ENCODE measurements at regions not wholly inside any gene's neighbourhood (a gene's known extent, or its start where the extent isn't known, plus 50 kb on each side); places are given as distances from the start of the nearest gene placed in this dataset.

- Histone ChIP-seq H3K4me1 (ENCODE audit: insufficient read depth, low read length) (no peaks in the 10 kb centered on the region), H3F3A (ENCODE audit: low read length, unreplicated experiment) (no peaks in the 10 kb centered on the region), H2AFZ (ENCODE audit: low read length) (no peak overlapping the region), H3K27me3 (ENCODE audit: low read length) (no peaks in the 10 kb centered on the region), H3K36me3 (ENCODE audit: low read depth, low read length) (no peaks in the 10 kb centered on the region), H3K9me3 (ENCODE audit: low read length) (no peaks in the 10 kb centered on the region), H3K27ac (ENCODE audit: low read length) (no peak overlapping the region), H3K4me3 (ENCODE audit: low read length) (no peak overlapping the region), H3K9me2 (replicated peaks; ENCODE audit: low read length) (no peaks in the 10 kb centered on the region), H4K20me1 (ENCODE audit: low read length) (no peaks in the 10 kb centered on the region), H3K79me2 (ENCODE audit: low read length) (no peaks in the 10 kb centered on the region), H3K4me2 (ENCODE audit: low read length) (no peak overlapping the region), H3K9ac (ENCODE audit: low read length) (no peak overlapping the region)
- intact Hi-C loops (cut with micrococcal nuclease), result no loop called here
- CTCF ChIA-PET, result no interaction called here
- DNase-seq, result no peak
- POLR2A ChIA-PET (ENCODE audit: unreplicated experiment), result no interaction called here
- no peak for TF ChIP-seq EZH2phosphoT487 (IDR thresholded peaks at IDR 0.05; ENCODE audit: borderline replicate concordance, low read length)
- no peak for TF ChIP-seq CTCF (conservative IDR thresholded peaks at IDR 0.05; ENCODE audit: low read depth, low read length)
- TF ChIP-seq EZH2 (IDR thresholded peaks at IDR 0.05; ENCODE audit: low read length, unreplicated experiment), result no peak
- BruUV-seq (replicated peaks), result no TSS peak
- ATAC-seq, result no peak
These were observed 1138.5 kb downstream of the BRD1 start for GRCh38 chr22:48689206-48689605.

GRCh38 chr22:48688366-48688765, 1139.3 kb downstream of the BRD1 start:
- BruUV-seq (replicated peaks), result no TSS peak
- no peaks in the 10 kb centered on the region for H3K79me2 ChIP-seq (ENCODE audit: low read length)
- H3K27me3 ChIP-seq (ENCODE audit: low read length), result no peaks in the 10 kb centered on the region
- H3K9ac ChIP-seq (ENCODE audit: low read length), result no peak overlapping the region
- no peaks in the 10 kb centered on the region for H3K9me2 ChIP-seq (replicated peaks; ENCODE audit: low read length)
- intact Hi-C loops (cut with micrococcal nuclease), result no loop called here
- no peaks in the 10 kb centered on the region for H3K36me3 ChIP-seq (ENCODE audit: low read depth, low read length)
- DNase-seq (no peak), ATAC-seq (no peak)
- no peaks in the 10 kb centered on the region for H3K4me1 ChIP-seq (ENCODE audit: insufficient read depth, low read length)
- no peaks in the 10 kb centered on the region for H3F3A ChIP-seq (ENCODE audit: low read length, unreplicated experiment)
- H3K9me3 ChIP-seq (ENCODE audit: low read length), result no peaks in the 10 kb centered on the region
- H3K4me3 ChIP-seq (ENCODE audit: low read length), result no peak overlapping the region
- H2AFZ ChIP-seq (ENCODE audit: low read length), result no peak overlapping the region
- POLR2A ChIA-PET (ENCODE audit: unreplicated experiment), result no interaction called here
- H3K27ac ChIP-seq (ENCODE audit: low read length), result no peak overlapping the region
- no peaks in the 10 kb centered on the region for H4K20me1 ChIP-seq (ENCODE audit: low read length)
- TF ChIP-seq EZH2 (IDR thresholded peaks at IDR 0.05; ENCODE audit: low read length, unreplicated experiment) (no peak), EZH2phosphoT487 (IDR thresholded peaks at IDR 0.05; ENCODE audit: borderline replicate concordance, low read length) (no peak), CTCF (conservative IDR thresholded peaks at IDR 0.05; ENCODE audit: low read depth, low read length) (no peak)
- CTCF ChIA-PET, result no interaction called here
- H3K4me2 ChIP-seq (ENCODE audit: low read length), result no peak overlapping the region

- H3K79me2 ChIP-seq (ENCODE audit: low read length), result no peaks in the 10 kb centered on the region
- H3K9ac ChIP-seq (ENCODE audit: low read length), result no peak overlapping the region
- no peak for TF ChIP-seq EZH2phosphoT487 (IDR thresholded peaks at IDR 0.05; ENCODE audit: borderline replicate concordance, low read length)
- no peak for TF ChIP-seq CTCF (conservative IDR thresholded peaks at IDR 0.05; ENCODE audit: low read depth, low read length)
- no peak for TF ChIP-seq EZH2 (IDR thresholded peaks at IDR 0.05; ENCODE audit: low read length, unreplicated experiment)
- H3F3A ChIP-seq (ENCODE audit: low read length, unreplicated experiment), result no peaks in the 10 kb centered on the region
- POLR2A ChIA-PET (ENCODE audit: unreplicated experiment), result no interaction called here
- DNase-seq (no peak), ATAC-seq (no peak)
- no peak overlapping the region for H2AFZ ChIP-seq (ENCODE audit: low read length)
- H3K4me3 ChIP-seq (ENCODE audit: low read length), result no peak overlapping the region
- no peaks in the 10 kb centered on the region for H3K36me3 ChIP-seq (ENCODE audit: low read depth, low read length)
- no peaks in the 10 kb centered on the region for H3K27me3 ChIP-seq (ENCODE audit: low read length)
- H3K9me2 ChIP-seq (replicated peaks; ENCODE audit: low read length), result no peaks in the 10 kb centered on the region
- no peak overlapping the region for H3K4me2 ChIP-seq (ENCODE audit: low read length)
- H4K20me1 ChIP-seq (ENCODE audit: low read length), result no peaks in the 10 kb centered on the region
- H3K27ac ChIP-seq (ENCODE audit: low read length), result no peak overlapping the region
- no peaks in the 10 kb centered on the region for H3K9me3 ChIP-seq (ENCODE audit: low read length)
- CTCF ChIA-PET, result no interaction called here
- BruUV-seq (replicated peaks), result no TSS peak
- intact Hi-C loops (cut with micrococcal nuclease), result no loop called here
- no peaks in the 10 kb centered on the region for H3K4me1 ChIP-seq (ENCODE audit: insufficient read depth, low read length)
These were observed 1140.1 kb downstream of the BRD1 start for GRCh38 chr22:48687606-48688005.

All from PC-3 (cell line).